GM12878 (cell line): ENCODE measurements at regions not wholly inside any gene's neighbourhood (a gene's known extent, or its start where the extent isn't known, plus 50 kb on each side); places are given as distances from the start of the nearest gene placed in this dataset.

ENCODE experiments used
- CEBPB ChIP-seq, 2 experiments: fragments of 150-350 bp in 1 of 2; IDR thresholded peaks; 2 replicates each; pipeline ENCODE4 v1.6.1; 2012 to 2014; ENCODE audit warnings: low read depth in 2 of 2, low read length in 2 of 2, borderline replicate concordance in 1 of 2, inconsistent platforms in 1 of 2
- CREB1 ChIP-seq: IDR thresholded peaks from 2 replicates; pipeline ENCODE4 v1.6.1; 2012; ENCODE audit warnings: low read depth, mild to moderate bottlenecking, inconsistent platforms
- PAX8 ChIP-seq: fragments of 450-650 bp; IDR thresholded peaks from 2 replicates; pipeline ENCODE4 v1.6.1; 2017; ENCODE audit warnings: mild to moderate bottlenecking, moderate library complexity
- POLR2A ChIP-seq: IDR thresholded peaks from 2 replicates; pipeline ENCODE4 v1.6.1; 2011; ENCODE audit warnings: low read depth, mild to moderate bottlenecking, low read length
- RAD21 ChIP-seq: IDR thresholded peaks from 2 replicates; pipeline ENCODE4 v1.6.1; 2011; ENCODE audit warnings: mild to moderate bottlenecking, low read depth, low read length, moderate library complexity; ENCODE audit not compliant: insufficient read depth
- SRF ChIP-seq, 2 experiments: IDR thresholded peaks; 2 replicates each; pipeline ENCODE4 v1.6.1; 2011; ENCODE audit warnings: low read depth in 2 of 2, low read length in 2 of 2, mild to moderate bottlenecking in 1 of 2, moderate library complexity in 1 of 2

- TF ChIP-seq SRF (IDR thresholded peaks at IDR 0.05; ENCODE audit: low read depth in 2 of 2, low read length in 2 of 2): no peak
- TF ChIP-seq CREB1: no peak
- TF ChIP-seq RAD21: no peak
- TF ChIP-seq POLR2A: no peak
- TF ChIP-seq PAX8: no peak
- no peak for TF ChIP-seq CEBPB (IDR thresholded peaks at IDR 0.05; ENCODE audit: borderline replicate concordance in 1 of 2, low read depth in 2 of 2, low read length in 2 of 2)
Measured at GRCh38 chr4:31111790-31112189, 391.6 kb downstream of the PCDH7 start.
